H9 (cell line): ENCODE measurements at regions not wholly inside any gene's neighbourhood (a gene's known extent, or its start where the extent isn't known, plus 50 kb on each side); places are given as distances from the start of the nearest gene placed in this dataset.

ENCODE experiments used
- DNase-seq: peaks from one replicate; pipeline ENCODE4 v3.0.0-alpha.2; 2017
- H2AFZ ChIP-seq: one replicate; pipeline ENCODE4 v1.6.1; 2013; ENCODE audit warnings: mild to moderate bottlenecking, low read length, control low read depth, moderate library complexity
- H2AK5ac ChIP-seq: 2 replicates; pipeline ENCODE4 v1.6.1; 2013; ENCODE audit warnings: low read length, control low read depth, mixed read lengths; ENCODE audit not compliant: insufficient read length
- H2BK120ac ChIP-seq: one replicate; pipeline ENCODE4 v1.6.1; 2013; ENCODE audit warnings: low read depth, mild to moderate bottlenecking, low read length, control low read depth, inconsistent platforms; ENCODE audit not compliant: poor library complexity, severe bottlenecking
- H2BK12ac ChIP-seq: 2 replicates; pipeline ENCODE4 v1.6.1; 2013; ENCODE audit warnings: low read length, control low read depth, mixed read lengths, low read depth; ENCODE audit not compliant: insufficient read length
- H2BK15ac ChIP-seq: 2 replicates; pipeline ENCODE4 v1.6.1; 2013; ENCODE audit warnings: low read depth, low read length, control low read depth
- H2BK20ac ChIP-seq: one replicate; pipeline ENCODE4 v1.6.1; 2013; ENCODE audit warnings: low read depth, mild to moderate bottlenecking, low read length, control low read depth, inconsistent platforms; ENCODE audit not compliant: poor library complexity, severe bottlenecking
- H2BK5ac ChIP-seq: 2 replicates; pipeline ENCODE4 v1.6.1; 2013; ENCODE audit warnings: low read length, control low read depth, mixed read lengths; ENCODE audit not compliant: insufficient read length
- H3K14ac ChIP-seq: 2 replicates; pipeline ENCODE4 v1.6.1; 2013; ENCODE audit warnings: low read length, control low read depth; ENCODE audit not compliant: insufficient read depth
- H3K18ac ChIP-seq: 2 replicates; pipeline ENCODE4 v1.6.1; 2013; ENCODE audit warnings: low read depth, mild to moderate bottlenecking, mixed read lengths, low read length, control low read depth; ENCODE audit not compliant: insufficient read length
- H3K23ac ChIP-seq: 2 replicates; pipeline ENCODE4 v1.6.1; 2013; ENCODE audit warnings: low read length, control low read depth, mixed read lengths, low read depth; ENCODE audit not compliant: insufficient read length
- H3K23me2 ChIP-seq: 2 replicates; pipeline ENCODE4 v1.6.1; 2013; ENCODE audit warnings: low read depth, mild to moderate bottlenecking, mixed read lengths, low read length, control low read depth; ENCODE audit not compliant: insufficient read length, poor library complexity, severe bottlenecking
- H3K27ac ChIP-seq: 2 replicates; pipeline ENCODE4 v1.5.1; 2013; ENCODE audit warnings: low read length, control low read depth, mixed read lengths, low read depth; ENCODE audit not compliant: insufficient read length
- H3K27me3 ChIP-seq: 2 replicates; pipeline ENCODE4 v1.6.1; 2013; ENCODE audit warnings: low read length, control low read depth, inconsistent platforms; ENCODE audit not compliant: insufficient read depth
- H3K4ac ChIP-seq: 2 replicates; pipeline ENCODE4 v1.6.1; 2013; ENCODE audit warnings: low read depth, mild to moderate bottlenecking, control low read depth, inconsistent platforms, low read length, moderate library complexity
- H3K4me1 ChIP-seq: 2 replicates; pipeline ENCODE4 v1.6.1; 2013; ENCODE audit warnings: low read length, control low read depth, inconsistent platforms; ENCODE audit not compliant: insufficient read depth
- H3K4me2 ChIP-seq: 2 replicates; pipeline ENCODE4 v1.6.1; 2013; ENCODE audit warnings: low read length, control low read depth, mixed read lengths; ENCODE audit not compliant: insufficient read length, insufficient read depth
- H3K56ac ChIP-seq: 2 replicates; pipeline ENCODE4 v1.6.1; 2013; ENCODE audit warnings: low read depth, mild to moderate bottlenecking, mixed read lengths, low read length, control low read depth; ENCODE audit not compliant: insufficient read length
- H3K79me1 ChIP-seq: 2 replicates; pipeline ENCODE4 v1.6.1; 2013; ENCODE audit warnings: low read depth, mild to moderate bottlenecking, moderate library complexity, low read length, control low read depth, inconsistent platforms; ENCODE audit not compliant: insufficient read depth, poor library complexity, severe bottlenecking
- H3K79me2 ChIP-seq: 2 replicates; pipeline ENCODE4 v1.6.1; 2013; ENCODE audit warnings: low read length, control low read depth, inconsistent platforms; ENCODE audit not compliant: insufficient read depth
- H3K9ac ChIP-seq: 2 replicates; pipeline ENCODE4 v1.6.1; 2013; ENCODE audit warnings: low read length, control low read depth, mixed read lengths; ENCODE audit not compliant: insufficient read length; ENCODE audit errors: extremely low read depth
- H3K9me3 ChIP-seq: one replicate; pipeline ENCODE4 v1.6.1; 2013; ENCODE audit warnings: low read depth, low read length, inconsistent platforms; ENCODE audit not compliant: control insufficient read depth
- H3T11ph ChIP-seq: one replicate; pipeline ENCODE4 v1.6.1; 2013; ENCODE audit warnings: mild to moderate bottlenecking, low read length, control low read depth, inconsistent platforms
- H4K20me1 ChIP-seq: one replicate; pipeline ENCODE4 v1.6.1; 2013; ENCODE audit not compliant: control insufficient read depth, insufficient read length, insufficient read depth
- H4K5ac ChIP-seq: 2 replicates; pipeline ENCODE4 v1.6.1; 2013; ENCODE audit warnings: low read depth, mild to moderate bottlenecking, mixed read lengths, low read length, control low read depth; ENCODE audit not compliant: insufficient read length
- H4K8ac ChIP-seq: replicated peaks from 2 replicates; pipeline ENCODE4 v1.6.1; 2013; ENCODE audit warnings: low read length, control low read depth, mixed read lengths, low read depth; ENCODE audit not compliant: insufficient read length
- H4K91ac ChIP-seq: 2 replicates; pipeline ENCODE4 v1.6.1; 2013; ENCODE audit warnings: low read depth, mild to moderate bottlenecking, moderate library complexity, mixed read lengths, low read length, control low read depth; ENCODE audit not compliant: insufficient read length
- H3K27ac Mint-ChIP-seq, 3 experiments: 2 replicates in 2 of 3; 3 replicates in 1 of 3; pipeline ENCODE4 v1.8.0; 2020 to 2021; ENCODE audit warnings: mixed read lengths in 3 of 3, mild to moderate bottlenecking in 1 of 3, moderate library complexity in 1 of 3
- H3K27me3 Mint-ChIP-seq: 2 replicates; pipeline ENCODE4 v1.8.0; 2021; ENCODE audit warnings: low read depth, mild to moderate bottlenecking, moderate library complexity, mixed read lengths
- H3K36me3 Mint-ChIP-seq, 3 experiments: 2 replicates in 2 of 3; 3 replicates in 1 of 3; pipeline ENCODE4 v1.8.0; 2020 to 2021; ENCODE audit warnings: low read depth in 3 of 3, mixed read lengths in 3 of 3; ENCODE audit not compliant: insufficient read depth in 1 of 3
- H3K4me1 Mint-ChIP-seq, 2 experiments: 2 replicates each; pipeline ENCODE4 v1.8.0; 2020; ENCODE audit warnings: mixed read lengths in 2 of 2
- H3K4me3 Mint-ChIP-seq, 2 experiments: 2 replicates in 1 of 2; 3 replicates in 1 of 2; pipeline ENCODE4 v1.8.0; 2020 to 2021; ENCODE audit warnings: mild to moderate bottlenecking in 2 of 2, mixed read lengths in 2 of 2, moderate library complexity in 1 of 2
- H3K9me3 Mint-ChIP-seq, 2 experiments: 2 replicates in 1 of 2; 3 replicates in 1 of 2; pipeline ENCODE4 v1.8.0; 2020; ENCODE audit warnings: mild to moderate bottlenecking in 2 of 2, mixed read lengths in 2 of 2, moderate library complexity in 1 of 2
- WGBS: extraction: QIAGEN DNeasy Blood & Tissue Kit; methylation state at CpG from one replicate; pipeline ENCODE4 v1.1.7; 2013; ENCODE audit warnings: missing lambda C conversion rate, low lambda C conversion rate, mixed read lengths; ENCODE audit not compliant: insufficient read length; ENCODE audit errors: extremely low coverage; 5-methylcytosine and 5-hydroxymethylcytosine counted together
- TF ChIP-seq, protein P1 (sequence below): fragments of 200-600 bp; sonication (generic); conservative IDR thresholded peaks from 3 replicates; pipeline ENCODE4 v1.8.0; 2021; ENCODE audit warnings: antibody characterized with exemption, mild to moderate bottlenecking

DNA sequence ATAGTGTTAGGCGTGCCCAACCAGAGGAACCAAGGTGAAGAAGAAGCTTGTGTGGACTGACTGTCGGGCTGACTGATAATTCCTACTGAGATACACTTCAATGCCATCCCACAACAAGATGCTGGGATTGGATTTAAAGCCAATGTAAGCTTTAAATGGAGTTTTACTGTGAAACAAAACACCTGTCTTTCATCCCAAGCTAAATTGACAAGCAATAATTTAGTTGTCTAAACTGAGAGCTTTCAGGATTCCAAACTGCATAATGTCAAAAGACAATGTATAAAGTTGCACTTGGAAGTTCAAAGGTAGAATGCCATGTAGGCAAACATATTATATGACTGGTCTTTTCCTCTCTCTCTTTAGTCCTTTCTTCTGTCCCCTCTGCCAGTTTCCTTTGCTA lies 1025.3 kb upstream of the FANCL start:
- no peak for DNase-seq
- Mint-ChIP-seq H3K4me3 (no peak overlapping the region), H3K27ac (no peak overlapping the region), H3K9me3 (peaks cover 0 to 2% of the 10 kb centered on the region in 2 experiments; a peak in 1 of 5 replicates), H3K27me3 (no peaks in the 10 kb centered on the region), H3K4me1 (peaks cover 8 to 11% of the 10 kb centered on the region in 2 experiments), H3K36me3 (no peaks in the 10 kb centered on the region)
- Histone ChIP-seq H2BK120ac (no peak overlapping the region), H4K8ac (no peak overlapping the region), H3K27me3 (no peaks in the 10 kb centered on the region), H2AK5ac (no peak overlapping the region), H3K9ac (no peak overlapping the region), H3K79me1 (no peaks in the 10 kb centered on the region), H3K79me2 (no peaks in the 10 kb centered on the region), H3K4ac (no peak overlapping the region), H4K20me1 (no peaks in the 10 kb centered on the region), H2BK12ac (no peak overlapping the region), H2BK20ac (no peak overlapping the region), H3K23me2 (no peaks in the 10 kb centered on the region), H3K27ac (no peak overlapping the region), H4K91ac (no peak overlapping the region), H2AFZ (no peak overlapping the region), H3T11ph (no peak overlapping the region), H3K18ac (no peak overlapping the region), H3K14ac (no peak overlapping the region), H3K9me3 (no peaks in the 10 kb centered on the region), H4K5ac (no peak overlapping the region), H3K4me1 (no peaks in the 10 kb centered on the region), H2BK15ac (no peak overlapping the region), H3K56ac (no peak overlapping the region), H2BK5ac (no peak overlapping the region), H3K4me2 (no peak overlapping the region), H3K23ac (no peak overlapping the region)
- no CpG with 5 or more reads among the region's 2 CpGs for WGBS
- TF ChIP-seq, protein P1, sequence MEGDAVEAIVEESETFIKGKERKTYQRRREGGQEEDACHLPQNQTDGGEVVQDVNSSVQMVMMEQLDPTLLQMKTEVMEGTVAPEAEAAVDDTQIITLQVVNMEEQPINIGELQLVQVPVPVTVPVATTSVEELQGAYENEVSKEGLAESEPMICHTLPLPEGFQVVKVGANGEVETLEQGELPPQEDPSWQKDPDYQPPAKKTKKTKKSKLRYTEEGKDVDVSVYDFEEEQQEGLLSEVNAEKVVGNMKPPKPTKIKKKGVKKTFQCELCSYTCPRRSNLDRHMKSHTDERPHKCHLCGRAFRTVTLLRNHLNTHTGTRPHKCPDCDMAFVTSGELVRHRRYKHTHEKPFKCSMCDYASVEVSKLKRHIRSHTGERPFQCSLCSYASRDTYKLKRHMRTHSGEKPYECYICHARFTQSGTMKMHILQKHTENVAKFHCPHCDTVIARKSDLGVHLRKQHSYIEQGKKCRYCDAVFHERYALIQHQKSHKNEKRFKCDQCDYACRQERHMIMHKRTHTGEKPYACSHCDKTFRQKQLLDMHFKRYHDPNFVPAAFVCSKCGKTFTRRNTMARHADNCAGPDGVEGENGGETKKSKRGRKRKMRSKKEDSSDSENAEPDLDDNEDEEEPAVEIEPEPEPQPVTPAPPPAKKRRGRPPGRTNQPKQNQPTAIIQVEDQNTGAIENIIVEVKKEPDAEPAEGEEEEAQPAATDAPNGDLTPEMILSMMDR = no peak
